HepG2 (cell line): ENCODE measurements at regions not wholly inside any gene's neighbourhood (a gene's known extent, or its start where the extent isn't known, plus 50 kb on each side); places are given as distances from the start of the nearest gene placed in this dataset.

ENCODE experiments used
- ATAC-seq: fragments of 200-7000 bp; cut with Tn5 transposase; 3 replicates; pipeline ENCODE4 v1.9.1; 2020; ENCODE audit warnings: mild to moderate bottlenecking, moderate library complexity
- BruUV-seq: library from RNA; stranded (reverse); fragments of 400-500 nt; replicated peaks from 2 replicates; lab custom pipeline; 2021; lab: Mats Ljungman, UMichigan
- CTCF ChIA-PET: fragments of 300-600 bp; formaldehyde crosslinking; extraction: SDS; loops from one replicate; lab custom pipeline; 2021; ENCODE audit warnings: low total read pairs, inconsistent platforms, low intra/inter-chr PET ratio; lab: Yijun Ruan, JAX
- POLR2A ChIA-PET: fragments of 350-600 bp; sonication (Branson Sonifier 250); formaldehyde crosslinking; loops from one replicate; lab custom pipeline; 2020; ENCODE audit warnings: antibody characterized with exemption, inconsistent platforms; lab: Yijun Ruan, JAX
- DNase-seq: peaks from one replicate; pipeline ENCODE4 v3.0.0-alpha.2; 2015; ENCODE audit warnings: low spot score
- FAIRE-seq: peaks from 3 replicates; lab custom pipeline; 2011; peaks lifted over from hg19 to GRCh38; lab: Jason Lieb, UNC
- H2AFZ ChIP-seq: one replicate; pipeline ENCODE4 v1.6.1; 2011; ENCODE audit warnings: low read length, inconsistent platforms
- H3K27ac ChIP-seq: fragments of 300-600 bp; 3 replicates; pipeline ENCODE4 v1.8.0; 2011; ENCODE audit warnings: mixed run types, mild to moderate bottlenecking, mixed read lengths, low read length, inconsistent platforms; ENCODE audit not compliant: insufficient read depth; ENCODE audit errors: extremely low read length
- H3K27me3 ChIP-seq, 2 experiments: fragments of 200-600 bp in 1 of 2; 2 replicates in 1 of 2; 3 replicates in 1 of 2; pipeline versions ENCODE4 v1.6.0 to v1.8.0; 2011; ENCODE audit warnings: low read length in 2 of 2, mild to moderate bottlenecking in 2 of 2, moderate library complexity in 2 of 2, inconsistent platforms in 1 of 2; ENCODE audit not compliant: insufficient read depth in 2 of 2, control insufficient read depth in 1 of 2
- H3K36me3 ChIP-seq, 2 experiments: fragments of 200-600 bp in 1 of 2; replicated peaks in 1 of 2; 2 replicates in 1 of 2; 3 replicates in 1 of 2; pipeline versions ENCODE4 v1.5.1 to v1.8.0; 2011; ENCODE audit warnings: low read length in 2 of 2, inconsistent platforms in 1 of 2; ENCODE audit not compliant: insufficient read depth in 2 of 2, control insufficient read depth in 1 of 2
- H3K4me1 ChIP-seq: 2 replicates; pipeline ENCODE4 v1.5.1; 2012; ENCODE audit warnings: low read length, inconsistent platforms; ENCODE audit not compliant: insufficient read depth
- H3K4me2 ChIP-seq: 2 replicates; pipeline ENCODE4 v1.6.0; 2011; ENCODE audit warnings: low read depth, low read length, inconsistent platforms
- H3K4me3 ChIP-seq, 3 experiments: fragments of 200-600 bp in 1 of 3; sonication (generic), shearing (Covaris generic) in 1 of 3; replicated peaks in 1 of 3; 2 replicates each; pipeline ENCODE4 v1.5.1; 2011 to 2016; ENCODE audit warnings: low read length in 3 of 3, inconsistent platforms in 2 of 3, low read depth in 2 of 3, mild to moderate bottlenecking in 2 of 3, control low read depth in 1 of 3, mixed read lengths in 1 of 3; ENCODE audit not compliant: insufficient read depth in 1 of 3
- H3K79me2 ChIP-seq: one replicate; pipeline ENCODE4 v1.6.1; 2011; ENCODE audit warnings: low read length, inconsistent platforms; ENCODE audit not compliant: insufficient read depth
- H3K9ac ChIP-seq: 2 replicates; pipeline ENCODE4 v1.6.0; 2011; ENCODE audit warnings: mild to moderate bottlenecking, low read depth, low read length, inconsistent platforms; ENCODE audit not compliant: insufficient read depth
- H3K9me3 ChIP-seq: 2 replicates; pipeline ENCODE4 v1.5.1; 2012; ENCODE audit warnings: mild to moderate bottlenecking, low read length
- H4K20me1 ChIP-seq: 2 replicates; pipeline ENCODE4 v1.6.0; 2011; ENCODE audit warnings: inconsistent platforms, mild to moderate bottlenecking, low read length, moderate library complexity; ENCODE audit not compliant: insufficient read depth
- ARID2 ChIP-seq: sonication (generic); formaldehyde crosslinking; IDR thresholded peaks from 2 replicates; pipeline ENCODE4 v1.8.1; 2022; ENCODE audit warnings: mild to moderate bottlenecking, missing genetic modification reagents, borderline replicate concordance
- FOXK1 ChIP-seq: sonication (generic); formaldehyde crosslinking; IDR thresholded peaks from 2 replicates; pipeline ENCODE4 v1.4.0; 2020; ENCODE audit warnings: low read depth, missing genetic modification reagents, borderline replicate concordance
- GABPA ChIP-seq, 2 experiments: IDR thresholded peaks; 2 replicates each; pipeline ENCODE4 v1.6.1; 2011 to 2016; ENCODE audit warnings: low read depth in 2 of 2, low read length in 1 of 2, missing biosample characterization in 1 of 2, missing genetic modification characterization in 1 of 2
- PAF1 ChIP-seq: IDR thresholded peaks from 2 replicates; pipeline ENCODE4 v1.6.1; 2016; ENCODE audit warnings: missing genetic modification reagents, missing compliant biosample characterization
- RARG ChIP-seq: sonication (generic); formaldehyde crosslinking; IDR thresholded peaks from 2 replicates; pipeline ENCODE4 v1.4.0; 2020; ENCODE audit warnings: low read depth, mild to moderate bottlenecking, missing genetic modification reagents
- ZNF136 ChIP-seq: sonication (generic); formaldehyde crosslinking; IDR thresholded peaks from 2 replicates; pipeline ENCODE4 v1.8.1; 2022; ENCODE audit warnings: low read depth, mild to moderate bottlenecking, moderate library complexity, missing genetic modification reagents
- ZNF317 ChIP-seq: sonication (generic); formaldehyde crosslinking; IDR thresholded peaks from 2 replicates; pipeline ENCODE4 v1.5.0; 2020; ENCODE audit warnings: mild to moderate bottlenecking, missing genetic modification reagents
- ZNF333 ChIP-seq: sonication (generic); formaldehyde crosslinking; IDR thresholded peaks from 2 replicates; pipeline ENCODE4 v1.4.0; 2020; ENCODE audit warnings: mild to moderate bottlenecking, missing genetic modification reagents, borderline replicate concordance
- ZNF350 ChIP-seq: sonication (generic); formaldehyde crosslinking; IDR thresholded peaks from 2 replicates; pipeline ENCODE4 v1.4.0; 2020; ENCODE audit warnings: mild to moderate bottlenecking, low read depth, missing genetic modification reagents, borderline replicate concordance
- ZNF552 ChIP-seq: sonication (generic); formaldehyde crosslinking; IDR thresholded peaks from 2 replicates; pipeline ENCODE4 v1.9.0; 2022; ENCODE audit warnings: missing genetic modification reagents, mild to moderate bottlenecking, borderline replicate concordance
- WGBS: methylation state at CpG from one replicate; pipeline ENCODE4 v1.1.6; 2017; ENCODE audit warnings: low lambda C conversion rate; 5-methylcytosine and 5-hydroxymethylcytosine counted together
- in situ Hi-C: cut with HindIII; loops from 2 replicates; pipeline ENCODE4 v1.10.0; 2017; ENCODE audit warnings: low pct_unique_long_range_greater_than_20kb; ENCODE audit not compliant: extremely low pct_ligation_motif_present
- intact Hi-C: fragments of 100-400 bp; cut with micrococcal nuclease; formaldehyde crosslinking; loops from one replicate; pipeline ENCODE4 v1.10.0; 2022; ENCODE audit not compliant: unreplicated experiment
- TF ChIP-seq, protein P1 (sequence below): sonication (generic); formaldehyde crosslinking; IDR thresholded peaks from 2 replicates; pipeline ENCODE4 v1.8.1; 2023; ENCODE audit warnings: mild to moderate bottlenecking, missing genetic modification reagents
- TF ChIP-seq, protein P2 (sequence below): IDR thresholded peaks from 2 replicates; pipeline ENCODE4 v1.6.1; 2016; ENCODE audit warnings: control low read depth
- TF ChIP-seq, protein P3 (sequence below): sonication (generic); formaldehyde crosslinking; conservative IDR thresholded peaks from 2 replicates; pipeline ENCODE4 v1.8.0; 2022; ENCODE audit warnings: mild to moderate bottlenecking, moderate library complexity, missing genetic modification reagents

DNA sequence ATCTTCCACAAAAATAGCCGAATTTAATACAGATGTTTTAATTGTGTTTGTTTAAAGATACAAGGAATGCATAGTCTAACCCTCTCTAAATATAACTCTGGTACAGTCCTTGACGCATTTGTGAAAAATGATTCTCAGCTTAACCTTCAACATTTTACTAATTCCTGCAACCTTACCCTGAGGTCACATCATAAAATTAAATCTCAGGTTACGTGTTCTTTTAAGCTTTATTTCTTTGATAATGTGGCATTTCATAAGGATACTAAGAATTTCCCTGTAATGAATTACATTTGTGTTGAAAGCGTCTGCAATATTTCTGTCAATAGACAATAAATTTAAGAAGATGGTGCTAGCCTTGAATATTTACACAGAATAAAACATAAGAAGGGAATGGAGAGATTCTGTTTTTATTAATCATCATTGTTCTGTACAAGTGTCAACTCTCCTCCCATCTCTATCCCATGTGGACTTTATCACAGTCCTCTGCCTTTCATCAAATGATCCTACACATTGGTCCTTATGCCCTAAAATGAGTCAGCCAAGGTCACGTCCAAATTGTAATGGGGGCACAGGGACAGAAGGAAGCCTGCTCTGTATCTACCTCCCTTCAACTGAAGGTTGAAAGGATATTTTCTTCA is 769.3 kb upstream of the FLRT2 start:
- 32% methylated on average over 5 of the region's 5 CpGs for WGBS
- Histone ChIP-seq H3K27me3 (no peaks in the 10 kb centered on the region), H3K9ac (no peak overlapping the region), H3K4me2 (no peak overlapping the region), H3K4me1 (no peaks in the 10 kb centered on the region), H3K9me3 (peaks cover 78% of the 10 kb centered on the region), H3K27ac (no peak overlapping the region), H3K4me3 (no peak overlapping the region), H3K36me3 (no peaks in the 10 kb centered on the region), H3K79me2 (no peaks in the 10 kb centered on the region), H4K20me1 (no peaks in the 10 kb centered on the region), H2AFZ (no peak overlapping the region)
- no TSS peak for BruUV-seq
- intact Hi-C loops (no loop called here), in situ Hi-C loops (no loop called here)
- TF ChIP-seq ZNF317 (no peak), ARID2 (CRISPR knock-in tag) (no peak), ZNF552 (CRISPR knock-in tag) (no peak), PAF1 (CRISPR knock-in tag) (no peak), ZNF333 (CRISPR knock-in tag) (no peak), RARG (CRISPR knock-in tag) (no peak), ZNF350 (no peak), ZNF136 (CRISPR knock-in tag) (no peak), FOXK1 (CRISPR knock-in tag) (no peak), GABPA (IDR thresholded peaks at IDR 0.05; ENCODE audit: low read depth, low read length) (no peak), GABPA (CRISPR knock-in tag; IDR thresholded peaks at IDR 0.05; ENCODE audit: low read depth) (no peak)
- TF ChIP-seq, protein P1, sequence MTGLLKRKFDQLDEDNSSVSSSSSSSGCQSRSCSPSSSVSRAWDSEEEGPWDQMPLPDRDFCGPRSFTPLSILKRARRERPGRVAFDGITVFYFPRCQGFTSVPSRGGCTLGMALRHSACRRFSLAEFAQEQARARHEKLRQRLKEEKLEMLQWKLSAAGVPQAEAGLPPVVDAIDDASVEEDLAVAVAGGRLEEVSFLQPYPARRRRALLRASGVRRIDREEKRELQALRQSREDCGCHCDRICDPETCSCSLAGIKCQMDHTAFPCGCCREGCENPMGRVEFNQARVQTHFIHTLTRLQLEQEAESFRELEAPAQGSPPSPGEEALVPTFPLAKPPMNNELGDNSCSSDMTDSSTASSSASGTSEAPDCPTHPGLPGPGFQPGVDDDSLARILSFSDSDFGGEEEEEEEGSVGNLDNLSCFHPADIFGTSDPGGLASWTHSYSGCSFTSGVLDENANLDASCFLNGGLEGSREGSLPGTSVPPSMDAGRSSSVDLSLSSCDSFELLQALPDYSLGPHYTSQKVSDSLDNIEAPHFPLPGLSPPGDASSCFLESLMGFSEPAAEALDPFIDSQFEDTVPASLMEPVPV (CRISPR knock-in tag), result no peak
- TF ChIP-seq, protein P2, sequence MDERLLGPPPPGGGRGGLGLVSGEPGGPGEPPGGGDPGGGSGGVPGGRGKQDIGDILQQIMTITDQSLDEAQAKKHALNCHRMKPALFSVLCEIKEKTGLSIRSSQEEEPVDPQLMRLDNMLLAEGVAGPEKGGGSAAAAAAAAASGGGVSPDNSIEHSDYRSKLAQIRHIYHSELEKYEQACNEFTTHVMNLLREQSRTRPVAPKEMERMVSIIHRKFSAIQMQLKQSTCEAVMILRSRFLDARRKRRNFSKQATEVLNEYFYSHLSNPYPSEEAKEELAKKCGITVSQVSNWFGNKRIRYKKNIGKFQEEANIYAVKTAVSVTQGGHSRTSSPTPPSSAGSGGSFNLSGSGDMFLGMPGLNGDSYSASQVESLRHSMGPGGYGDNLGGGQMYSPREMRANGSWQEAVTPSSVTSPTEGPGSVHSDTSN (CRISPR knock-in tag), result no peak
- TF ChIP-seq, protein P3, sequence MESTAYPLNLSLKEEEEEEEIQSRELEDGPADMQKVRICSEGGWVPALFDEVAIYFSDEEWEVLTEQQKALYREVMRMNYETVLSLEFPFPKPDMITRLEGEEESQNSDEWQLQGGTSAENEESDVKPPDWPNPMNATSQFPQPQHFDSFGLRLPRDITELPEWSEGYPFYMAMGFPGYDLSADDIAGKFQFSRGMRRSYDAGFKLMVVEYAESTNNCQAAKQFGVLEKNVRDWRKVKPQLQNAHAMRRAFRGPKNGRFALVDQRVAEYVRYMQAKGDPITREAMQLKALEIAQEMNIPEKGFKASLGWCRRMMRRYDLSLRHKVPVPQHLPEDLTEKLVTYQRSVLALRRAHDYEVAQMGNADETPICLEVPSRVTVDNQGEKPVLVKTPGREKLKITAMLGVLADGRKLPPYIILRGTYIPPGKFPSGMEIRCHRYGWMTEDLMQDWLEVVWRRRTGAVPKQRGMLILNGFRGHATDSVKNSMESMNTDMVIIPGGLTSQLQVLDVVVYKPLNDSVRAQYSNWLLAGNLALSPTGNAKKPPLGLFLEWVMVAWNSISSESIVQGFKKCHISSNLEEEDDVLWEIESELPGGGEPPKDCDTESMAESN (CRISPR knock-in tag), result no peak
- DNase-seq (no peak), ATAC-seq (no peak), FAIRE-seq (no peak)
- ChIA-PET CTCF (no interaction called here), POLR2A (no interaction called here)
